ENCODE measurements at regions not wholly inside any gene's neighbourhood (a gene's known extent, or its start where the extent isn't known, plus 50 kb on each side); places are given as distances from the start of the nearest gene placed in this dataset.

DNA sequence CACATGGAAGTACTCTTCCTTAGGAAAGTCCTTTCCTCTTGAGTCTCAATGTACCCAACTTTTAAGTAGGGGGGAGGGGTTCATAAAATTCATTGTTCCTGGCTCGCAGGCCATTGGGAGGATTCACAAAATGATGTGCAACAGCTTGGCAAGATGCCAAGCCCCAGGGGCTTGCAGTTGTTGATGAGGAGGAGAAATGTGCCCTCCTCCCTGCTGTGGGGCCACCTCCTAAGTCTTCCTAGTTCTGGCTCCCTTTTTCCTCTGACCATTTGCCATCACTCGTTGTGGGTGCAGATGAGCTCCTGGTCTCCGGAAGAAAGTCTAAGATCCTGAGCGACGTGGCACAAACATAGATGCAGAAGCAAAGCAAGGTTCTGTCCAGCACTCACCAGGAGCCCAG lies 435.4 kb downstream of the EIPR1 start:
- no peak overlapping the region for H3K4me3 ChIP-seq (ENCODE audit: low read depth, low read length)
- TF ChIP-seq, protein P1, sequence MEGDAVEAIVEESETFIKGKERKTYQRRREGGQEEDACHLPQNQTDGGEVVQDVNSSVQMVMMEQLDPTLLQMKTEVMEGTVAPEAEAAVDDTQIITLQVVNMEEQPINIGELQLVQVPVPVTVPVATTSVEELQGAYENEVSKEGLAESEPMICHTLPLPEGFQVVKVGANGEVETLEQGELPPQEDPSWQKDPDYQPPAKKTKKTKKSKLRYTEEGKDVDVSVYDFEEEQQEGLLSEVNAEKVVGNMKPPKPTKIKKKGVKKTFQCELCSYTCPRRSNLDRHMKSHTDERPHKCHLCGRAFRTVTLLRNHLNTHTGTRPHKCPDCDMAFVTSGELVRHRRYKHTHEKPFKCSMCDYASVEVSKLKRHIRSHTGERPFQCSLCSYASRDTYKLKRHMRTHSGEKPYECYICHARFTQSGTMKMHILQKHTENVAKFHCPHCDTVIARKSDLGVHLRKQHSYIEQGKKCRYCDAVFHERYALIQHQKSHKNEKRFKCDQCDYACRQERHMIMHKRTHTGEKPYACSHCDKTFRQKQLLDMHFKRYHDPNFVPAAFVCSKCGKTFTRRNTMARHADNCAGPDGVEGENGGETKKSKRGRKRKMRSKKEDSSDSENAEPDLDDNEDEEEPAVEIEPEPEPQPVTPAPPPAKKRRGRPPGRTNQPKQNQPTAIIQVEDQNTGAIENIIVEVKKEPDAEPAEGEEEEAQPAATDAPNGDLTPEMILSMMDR (IDR thresholded peaks at IDR 0.05; ENCODE audit: insufficient read depth, low read length), result no peak
- no peak for DNase-seq (ENCODE audit: low read depth)

DNA sequence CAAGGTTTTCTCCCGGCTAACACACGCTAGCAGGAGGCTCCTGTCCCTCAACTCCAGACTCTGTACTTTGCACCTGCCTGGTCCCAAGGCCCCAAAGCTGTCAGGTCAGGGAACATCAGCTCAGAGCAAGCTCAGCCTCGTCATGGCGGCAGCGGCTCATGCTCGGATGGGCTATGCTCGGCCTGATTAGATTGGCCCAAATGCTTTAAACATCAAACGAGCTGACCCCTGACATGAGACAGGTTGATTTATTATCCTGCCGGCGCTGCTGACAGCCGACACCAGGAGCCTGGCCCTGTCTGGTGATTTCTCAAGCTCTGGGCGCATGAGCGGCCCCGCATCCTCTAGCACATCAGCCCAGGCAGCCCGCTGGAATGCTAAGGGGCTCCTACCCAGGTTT lies 436.4 kb downstream of the EIPR1 start:
- DNase-seq (ENCODE audit: low read depth), result no peak
- H3K4me3 ChIP-seq (ENCODE audit: low read depth, low read length), result no peak overlapping the region
- TF ChIP-seq, protein P1 (IDR thresholded peaks at IDR 0.05; ENCODE audit: insufficient read depth, low read length), result no peak

GRCh38 chr2:2940702-2941101 lies 436.9 kb downstream of the EIPR1 start:
- TF ChIP-seq, protein P1 (IDR thresholded peaks at IDR 0.05; ENCODE audit: insufficient read depth, low read length), result no peak
- no peak overlapping the region for H3K4me3 ChIP-seq (ENCODE audit: low read depth, low read length)

GRCh38 chr2:2940061-2940460 lies 437.6 kb downstream of the EIPR1 start:
- TF ChIP-seq, protein P1 (IDR thresholded peaks at IDR 0.05; ENCODE audit: insufficient read depth, low read length), result no peak
- no peak overlapping the region for H3K4me3 ChIP-seq (ENCODE audit: low read depth, low read length)
- DNase-seq (ENCODE audit: low read depth), result no peak

More at GRCh38 chr2:2940702-2941101, 436.9 kb downstream of the EIPR1 start:
- no peak for DNase-seq (ENCODE audit: low read depth)

DNA sequence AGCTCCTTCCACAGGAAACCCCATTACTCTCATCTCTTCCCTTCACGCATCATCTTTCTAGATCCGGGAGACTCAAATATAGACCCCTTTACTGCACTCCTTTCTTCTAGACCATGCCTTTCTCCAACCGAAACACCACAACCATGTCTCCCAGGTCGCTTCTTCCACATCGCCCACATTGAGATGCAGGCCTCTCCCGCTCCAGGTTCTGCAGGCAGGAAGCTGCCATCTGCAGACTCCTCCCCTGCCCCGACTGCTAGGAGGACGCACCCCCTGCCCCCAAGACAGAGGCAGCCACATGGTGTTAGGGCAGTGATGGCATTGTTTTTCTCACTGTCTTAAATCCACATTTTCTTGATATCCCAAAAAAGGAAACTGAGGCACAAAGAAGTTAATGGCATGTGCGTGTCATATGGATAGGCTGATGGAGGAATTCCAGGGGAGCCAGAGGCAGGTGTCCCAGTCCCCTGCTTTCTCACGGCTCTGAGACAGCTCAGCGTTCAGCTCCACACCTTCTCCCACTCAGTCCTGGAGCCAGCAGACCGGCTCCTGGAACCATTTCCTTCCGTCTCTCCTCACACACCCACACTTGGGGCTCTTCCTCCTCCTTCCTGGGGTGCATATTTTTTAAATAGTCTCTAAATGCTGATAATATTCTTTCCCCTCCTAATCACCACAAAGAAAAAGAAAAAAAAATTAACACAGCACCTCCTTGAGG lies 438.4 kb downstream of the EIPR1 start:
- DNase-seq (ENCODE audit: low read depth), result no peak
- no peak overlapping the region for H3K4me3 ChIP-seq (ENCODE audit: low read depth, low read length)
- TF ChIP-seq, protein P1 (IDR thresholded peaks at IDR 0.05; ENCODE audit: insufficient read depth, low read length), result no peak

- no peak for DNase-seq (ENCODE audit: low read depth)
- H3K4me3 ChIP-seq (ENCODE audit: low read depth, low read length), result no peak overlapping the region
- TF ChIP-seq, protein P1 (IDR thresholded peaks at IDR 0.05; ENCODE audit: insufficient read depth, low read length), result no peak
Measured at GRCh38 chr2:2938481-2938880, 439.1 kb downstream of the EIPR1 start.

Measured in fibroblast of the aortic adventitia (primary cell).